GM19238 (cell line): ENCODE measurements at regions not wholly inside any gene's neighbourhood (a gene's known extent, or its start where the extent isn't known, plus 50 kb on each side); places are given as distances from the start of the nearest gene placed in this dataset.

Experiments
- DNase-seq: peaks from one replicate; pipeline ENCODE4 v3.0.0; 2011; ENCODE audit warnings: low spot score; ENCODE audit not compliant: insufficient read length

GRCh38 chr13:103199380-103200088 is 133.3 kb upstream of the SLC10A2 start:
- no peak for DNase-seq

- no peak for DNase-seq
Observed at GRCh38 chr13:103196356-103196755, 130.1 kb upstream of the SLC10A2 start.

- no peak for DNase-seq
Observed at GRCh38 chr13:103195762-103196161, 129.5 kb upstream of the SLC10A2 start.

- no peak for DNase-seq
Observed at GRCh38 chr13:103194871-103195270, 128.7 kb upstream of the SLC10A2 start.

GRCh38 chr13:103192511-103193135 is 126.4 kb upstream of the SLC10A2 start:
- no peak for DNase-seq

- no peak for DNase-seq
Observed at GRCh38 chr13:103190841-103191240, 124.6 kb upstream of the SLC10A2 start.

GRCh38 chr13:103188713-103189326 is 122.6 kb upstream of the SLC10A2 start:
- peak; percentile 1 for DNase-seq

GRCh38 chr13:103187721-103188156 is 121.5 kb upstream of the SLC10A2 start:
- DNase-seq, result no peak

GRCh38 chr13:103184413-103184812 is 118.2 kb upstream of the SLC10A2 start:
- DNase-seq, result no peak

- DNase-seq, result no peak
Observed at GRCh38 chr13:103178986-103179943, 113.0 kb upstream of the SLC10A2 start.

GRCh38 chr13:103174966-103175365 is 108.7 kb upstream of the SLC10A2 start:
- no peak for DNase-seq

- no peak for DNase-seq
Observed at GRCh38 chr13:103168901-103169508, 102.8 kb upstream of the SLC10A2 start.

GRCh38 chr13:103164251-103164650 is 98.0 kb upstream of the SLC10A2 start:
- DNase-seq, result no peak

- DNase-seq, result no peak
Observed at GRCh38 chr13:103161476-103161875, 95.3 kb upstream of the SLC10A2 start.

GRCh38 chr13:103157434-103158145 is 91.4 kb upstream of the SLC10A2 start:
- DNase-seq, result no peak

- no peak for DNase-seq
Observed at GRCh38 chr13:103157016-103157415, 90.8 kb upstream of the SLC10A2 start.

- no peak for DNase-seq
Observed at GRCh38 chr13:103156346-103156998, 90.3 kb upstream of the SLC10A2 start.

- no peak for DNase-seq
Observed at GRCh38 chr13:103153466-103153865, 87.2 kb upstream of the SLC10A2 start.

- DNase-seq, result no peak
Observed at GRCh38 chr13:103147961-103148360, 81.7 kb upstream of the SLC10A2 start.

- DNase-seq, result no peak
Observed at GRCh38 chr13:103145442-103145841, 79.2 kb upstream of the SLC10A2 start.
